K562 (cell line): ENCODE measurements at regions not wholly inside any gene's neighbourhood (a gene's known extent, or its start where the extent isn't known, plus 50 kb on each side); places are given as distances from the start of the nearest gene placed in this dataset.

Source experiments
- RFX5 ChIP-seq: IDR thresholded peaks from 2 replicates; pipeline ENCODE4 v1.6.1; 2011; ENCODE audit warnings: low read depth, mild to moderate bottlenecking, improper control_type of control experiment, low read length
- SP1 ChIP-seq: sonication (generic); formaldehyde crosslinking; IDR thresholded peaks from 2 replicates; pipeline ENCODE4 v1.8.1; 2022; ENCODE audit warnings: mild to moderate bottlenecking, missing genetic modification reagents
- ZNF444 ChIP-seq: fragments of 250-450 bp; sonication (Bioruptor Pico); IDR thresholded peaks from 2 replicates; pipeline ENCODE4 v1.4.0; 2020; ENCODE audit warnings: mild to moderate bottlenecking, moderate library complexity
- ZNF780A ChIP-seq: fragments of 250-450 bp; sonication (Bioruptor Pico); IDR thresholded peaks from 2 replicates; pipeline ENCODE4 v1.5.0; 2021; ENCODE audit warnings: mild to moderate bottlenecking
- TF ChIP-seq, protein P1 (sequence below), 2 experiments: fragments of 450-650 bp; formaldehyde crosslinking in 1 of 2; IDR thresholded peaks; 2 replicates each; pipeline versions ENCODE4 v1.4.0 to v1.6.1; 2014 to 2020; ENCODE audit warnings: mild to moderate bottlenecking in 2 of 2, borderline replicate concordance in 1 of 2, low read depth in 1 of 2

DNA sequence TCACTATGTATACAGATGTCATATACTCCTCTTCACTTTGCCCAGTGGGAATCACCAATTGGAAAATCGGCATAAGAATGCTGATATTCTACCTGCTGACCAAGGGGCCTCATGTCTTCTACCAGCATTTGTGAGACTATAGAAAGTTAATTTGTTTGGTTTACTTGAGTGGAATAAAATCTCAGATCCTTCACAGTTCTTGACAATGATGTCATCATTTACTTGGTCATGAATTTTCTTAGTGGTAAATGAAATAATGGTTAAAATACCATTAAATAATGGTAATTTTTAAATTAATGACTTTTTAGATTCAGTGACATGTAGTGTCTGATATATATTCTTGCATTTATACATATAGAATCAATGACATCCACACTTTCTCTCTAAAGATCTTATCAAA lies 1052.6 kb downstream of the ADGRL3 start:
- TF ChIP-seq, protein P1, sequence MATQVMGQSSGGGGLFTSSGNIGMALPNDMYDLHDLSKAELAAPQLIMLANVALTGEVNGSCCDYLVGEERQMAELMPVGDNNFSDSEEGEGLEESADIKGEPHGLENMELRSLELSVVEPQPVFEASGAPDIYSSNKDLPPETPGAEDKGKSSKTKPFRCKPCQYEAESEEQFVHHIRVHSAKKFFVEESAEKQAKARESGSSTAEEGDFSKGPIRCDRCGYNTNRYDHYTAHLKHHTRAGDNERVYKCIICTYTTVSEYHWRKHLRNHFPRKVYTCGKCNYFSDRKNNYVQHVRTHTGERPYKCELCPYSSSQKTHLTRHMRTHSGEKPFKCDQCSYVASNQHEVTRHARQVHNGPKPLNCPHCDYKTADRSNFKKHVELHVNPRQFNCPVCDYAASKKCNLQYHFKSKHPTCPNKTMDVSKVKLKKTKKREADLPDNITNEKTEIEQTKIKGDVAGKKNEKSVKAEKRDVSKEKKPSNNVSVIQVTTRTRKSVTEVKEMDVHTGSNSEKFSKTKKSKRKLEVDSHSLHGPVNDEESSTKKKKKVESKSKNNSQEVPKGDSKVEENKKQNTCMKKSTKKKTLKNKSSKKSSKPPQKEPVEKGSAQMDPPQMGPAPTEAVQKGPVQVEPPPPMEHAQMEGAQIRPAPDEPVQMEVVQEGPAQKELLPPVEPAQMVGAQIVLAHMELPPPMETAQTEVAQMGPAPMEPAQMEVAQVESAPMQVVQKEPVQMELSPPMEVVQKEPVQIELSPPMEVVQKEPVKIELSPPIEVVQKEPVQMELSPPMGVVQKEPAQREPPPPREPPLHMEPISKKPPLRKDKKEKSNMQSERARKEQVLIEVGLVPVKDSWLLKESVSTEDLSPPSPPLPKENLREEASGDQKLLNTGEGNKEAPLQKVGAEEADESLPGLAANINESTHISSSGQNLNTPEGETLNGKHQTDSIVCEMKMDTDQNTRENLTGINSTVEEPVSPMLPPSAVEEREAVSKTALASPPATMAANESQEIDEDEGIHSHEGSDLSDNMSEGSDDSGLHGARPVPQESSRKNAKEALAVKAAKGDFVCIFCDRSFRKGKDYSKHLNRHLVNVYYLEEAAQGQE (IDR thresholded peaks at IDR 0.05; ENCODE audit: borderline replicate concordance), result no peak
- TF ChIP-seq, protein P1 (CRISPR knock-in tag; IDR thresholded peaks at IDR 0.05; ENCODE audit: low read depth), result no peak
- TF ChIP-seq ZNF444 (CRISPR knock-in tag), result no peak
- no peak for TF ChIP-seq SP1 (CRISPR knock-in tag)
- no peak for TF ChIP-seq ZNF780A (CRISPR knock-in tag)
- TF ChIP-seq RFX5, result no peak
